Kidney (tissue), 13 donors: ENCODE measurements at regions not wholly inside any gene's neighbourhood (a gene's known extent, or its start where the extent isn't known, plus 50 kb on each side); places are given as distances from the start of the nearest gene placed in this dataset.
"Not testable (repeated sequence)": the region's sequence is repeated elsewhere in the genome, so short reads cannot be mapped to it uniquely, and the experiment has no call there.

Experiments
- DNase-seq, 5 donors: peaks; one replicate each; pipeline ENCODE4 v3.0.0-alpha.2; 2013 to 2020
- FAIRE-seq: peaks from 2 replicates; lab custom pipeline; 2012; peaks lifted over from hg19 to GRCh38; lab: Jason Lieb, UNC
- H3K27ac ChIP-seq, 2 donors: one replicate each; pipeline ENCODE4 v1.7.0; 2013; ENCODE audit warnings: low read depth in 2 of 2, low read length in 2 of 2, inconsistent platforms in 1 of 2
- H3K27me3 ChIP-seq: one replicate; pipeline ENCODE4 v1.7.1; 2013; ENCODE audit warnings: low read length, inconsistent platforms; ENCODE audit not compliant: control insufficient read depth, insufficient read depth
- H3K36me3 ChIP-seq, 3 donors: one replicate each; pipeline versions ENCODE4 v1.7.0 to v1.7.1; 2013; ENCODE audit warnings: low read length in 3 of 3, control low read depth in 1 of 3, inconsistent platforms in 1 of 3; ENCODE audit not compliant: insufficient read depth in 3 of 3, control insufficient read depth in 2 of 3
- H3K4me1 ChIP-seq, 3 donors: one replicate each; pipeline versions ENCODE4 v1.7.0 to v1.7.1; 2013; ENCODE audit warnings: low read length in 3 of 3, inconsistent platforms in 1 of 3, low read depth in 1 of 3; ENCODE audit not compliant: control insufficient read depth in 2 of 3, insufficient read depth in 2 of 3
- H3K4me3 ChIP-seq, 3 donors: one replicate each; pipeline versions ENCODE4 v1.7.0 to v1.8.1; 2013; ENCODE audit warnings: low read length in 3 of 3, control low read depth in 1 of 3, inconsistent platforms in 1 of 3
- H3K9ac ChIP-seq, 3 donors: one replicate each; pipeline versions ENCODE4 v1.7.0 to v1.7.1; 2013; ENCODE audit warnings: low read length in 3 of 3, control low read depth in 1 of 3, inconsistent platforms in 1 of 3
- H3K9me3 ChIP-seq, 3 donors: one replicate each; pipeline versions ENCODE4 v1.7.0 to v1.7.1; 2013; ENCODE audit warnings: low read length in 3 of 3, control low read depth in 1 of 3, inconsistent platforms in 1 of 3; ENCODE audit not compliant: control insufficient read depth in 2 of 3, insufficient read depth in 1 of 3
- intact Hi-C: fragments of 100-400 bp; cut with DNase I; formaldehyde crosslinking; loops from one replicate; pipeline ENCODE4 v1.11.1; 2022
- TF ChIP-seq, protein P1 (sequence below): IDR thresholded peaks from 3 replicates; pipeline ENCODE4 v1.5.1; 2012; ENCODE audit warnings: mild to moderate bottlenecking, moderate library complexity, borderline replicate concordance; ENCODE audit not compliant: insufficient read depth; ENCODE audit errors: extremely low read depth
- donor health status: control.
- donor health status: control.
- donor health status: control.
- donor health status: control.
- donor health status: control.
- donor health status: DM: yes; HTN: yes; CAD: no.
- donor health status: Normal renal cell carcinoma (clear cell type).

- Histone ChIP-seq H3K9ac (no peak overlapping the region), H3K36me3 (no peaks in the 10 kb centered on the region), H3K4me1 (no peaks in the 10 kb centered on the region), H3K4me3 (no peak overlapping the region), H3K9me3 (no peaks in the 10 kb centered on the region), H3K27me3 (no peaks in the 10 kb centered on the region), H3K27ac (no peak overlapping the region)
- DNase-seq (no peak), FAIRE-seq (no peak)
- intact Hi-C loops, result no loop called here
- TF ChIP-seq, protein P1, sequence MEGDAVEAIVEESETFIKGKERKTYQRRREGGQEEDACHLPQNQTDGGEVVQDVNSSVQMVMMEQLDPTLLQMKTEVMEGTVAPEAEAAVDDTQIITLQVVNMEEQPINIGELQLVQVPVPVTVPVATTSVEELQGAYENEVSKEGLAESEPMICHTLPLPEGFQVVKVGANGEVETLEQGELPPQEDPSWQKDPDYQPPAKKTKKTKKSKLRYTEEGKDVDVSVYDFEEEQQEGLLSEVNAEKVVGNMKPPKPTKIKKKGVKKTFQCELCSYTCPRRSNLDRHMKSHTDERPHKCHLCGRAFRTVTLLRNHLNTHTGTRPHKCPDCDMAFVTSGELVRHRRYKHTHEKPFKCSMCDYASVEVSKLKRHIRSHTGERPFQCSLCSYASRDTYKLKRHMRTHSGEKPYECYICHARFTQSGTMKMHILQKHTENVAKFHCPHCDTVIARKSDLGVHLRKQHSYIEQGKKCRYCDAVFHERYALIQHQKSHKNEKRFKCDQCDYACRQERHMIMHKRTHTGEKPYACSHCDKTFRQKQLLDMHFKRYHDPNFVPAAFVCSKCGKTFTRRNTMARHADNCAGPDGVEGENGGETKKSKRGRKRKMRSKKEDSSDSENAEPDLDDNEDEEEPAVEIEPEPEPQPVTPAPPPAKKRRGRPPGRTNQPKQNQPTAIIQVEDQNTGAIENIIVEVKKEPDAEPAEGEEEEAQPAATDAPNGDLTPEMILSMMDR, result no peak
Measured at GRCh38 chr11:24163146-24163545, 333.7 kb upstream of the LUZP2 start.

GRCh38 chr11:24163841-24164240 lies 333.0 kb upstream of the LUZP2 start:
- Histone ChIP-seq H3K9me3 (no peaks in the 10 kb centered on the region), H3K4me3 (no peak overlapping the region), H3K9ac (no peak overlapping the region), H3K36me3 (no peaks in the 10 kb centered on the region), H3K4me1 (no peaks in the 10 kb centered on the region), H3K27me3 (no peaks in the 10 kb centered on the region), H3K27ac (no peak overlapping the region)
- TF ChIP-seq, protein P1, result no peak
- intact Hi-C loops, result no loop called here
- FAIRE-seq (no peak), DNase-seq (no peak)

DNA sequence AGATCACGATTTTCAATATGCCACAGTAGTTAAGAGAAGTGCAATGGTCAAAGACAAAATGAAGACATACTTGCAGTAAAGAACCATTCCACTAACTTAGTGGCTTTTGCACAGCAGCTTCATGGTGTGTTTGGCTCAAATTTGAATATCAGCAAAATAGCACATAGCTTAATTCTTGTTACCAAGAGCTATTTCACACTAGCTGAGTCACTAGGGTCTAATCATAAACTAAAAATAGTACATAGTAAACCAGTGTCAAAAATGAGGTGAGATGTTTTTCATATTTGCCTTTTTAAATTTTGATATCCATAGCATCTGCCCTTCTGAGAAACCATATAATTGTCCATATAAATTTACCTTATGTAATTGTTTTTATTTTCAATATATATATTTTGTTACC lies 325.0 kb upstream of the LUZP2 start:
- Histone ChIP-seq H3K27me3 (no peaks in the 10 kb centered on the region), H3K36me3 (no peaks in the 10 kb centered on the region), H3K4me1 (no peaks in the 10 kb centered on the region), H3K9ac (no peak overlapping the region), H3K4me3 (no peak overlapping the region), H3K9me3 (no peaks in the 10 kb centered on the region), H3K27ac (no peak overlapping the region)
- FAIRE-seq (no peak), DNase-seq (no peak)
- intact Hi-C loops, result no loop called here
- TF ChIP-seq, protein P1, result no peak

- no peak overlapping the region for H3K4me3 ChIP-seq
- no peak for DNase-seq
- intact Hi-C loops, result no loop called here
- no peaks in the 10 kb centered on the region for H3K9me3 ChIP-seq
- H3K27me3 ChIP-seq, result no peaks in the 10 kb centered on the region
- FAIRE-seq, result no peak
- no peaks in the 10 kb centered on the region for H3K4me1 ChIP-seq
- TF ChIP-seq, protein P1, result no peak
- H3K36me3 ChIP-seq, result no peaks in the 10 kb centered on the region
- no peak overlapping the region for H3K27ac ChIP-seq
- no peak overlapping the region for H3K9ac ChIP-seq
Measured at GRCh38 chr11:24181395-24182047, 315.3 kb upstream of the LUZP2 start.

- H3K4me1 ChIP-seq, intact Hi-C loops, H3K27ac ChIP-seq, FAIRE-seq, H3K27me3 ChIP-seq, DNase-seq, H3K4me3 ChIP-seq, H3K9me3 ChIP-seq, H3K9ac ChIP-seq, H3K36me3 ChIP-seq: not testable (repeated sequence)
Measured at GRCh38 chr11:24185535-24185934, 311.3 kb upstream of the LUZP2 start.
